ENCODE measurements at regions not wholly inside any gene's neighbourhood (a gene's known extent, or its start where the extent isn't known, plus 50 kb on each side); places are given as distances from the start of the nearest gene placed in this dataset.
"Not testable (repeated sequence)": the region's sequence is repeated elsewhere in the genome, so short reads cannot be mapped to it uniquely, and the experiment has no call there.

DNA sequence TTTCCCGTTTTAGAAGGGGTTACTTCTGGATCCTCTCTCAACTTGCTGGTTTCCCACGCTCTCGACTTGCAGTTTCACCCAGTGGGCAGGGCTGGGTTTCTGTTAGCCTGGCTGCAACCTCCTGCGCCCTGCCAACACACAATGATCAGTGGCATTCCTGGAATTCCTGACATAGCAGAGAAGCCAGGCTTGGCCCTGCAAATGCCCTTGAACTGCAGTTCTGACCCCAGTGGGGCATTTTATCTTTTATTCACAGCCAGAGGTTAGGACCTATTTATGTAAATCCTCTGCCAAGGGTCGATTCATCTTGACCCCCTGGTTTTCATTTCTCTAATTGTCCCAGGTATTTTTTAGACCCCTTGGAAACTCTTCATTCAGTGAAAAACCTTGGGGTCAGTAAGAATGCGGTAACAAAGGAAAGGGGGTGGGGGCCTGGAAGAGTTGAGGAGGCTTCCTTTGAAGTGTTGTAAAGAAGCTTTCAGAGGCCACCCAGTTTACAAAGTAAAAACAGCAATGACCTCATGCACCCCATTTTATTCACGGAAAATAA, 217.6 kb downstream of the ZNF674 start:
- no peaks in the 10 kb centered on the region for H3K9me3 ChIP-seq
- no peak overlapping the region for H3K4me3 ChIP-seq
- no peak for DNase-seq (ENCODE audit: extremely low spot score in 2 of 2)
- no peak overlapping the region for H3K27ac ChIP-seq
- TF ChIP-seq POLR2A (IDR thresholded peaks at IDR 0.05) (no peak), POLR2AphosphoS5 (IDR thresholded peaks at IDR 0.05; ENCODE audit: insufficient read depth in 1 of 2, low read depth in 1 of 2) (no peak)
- TF ChIP-seq, protein P1, sequence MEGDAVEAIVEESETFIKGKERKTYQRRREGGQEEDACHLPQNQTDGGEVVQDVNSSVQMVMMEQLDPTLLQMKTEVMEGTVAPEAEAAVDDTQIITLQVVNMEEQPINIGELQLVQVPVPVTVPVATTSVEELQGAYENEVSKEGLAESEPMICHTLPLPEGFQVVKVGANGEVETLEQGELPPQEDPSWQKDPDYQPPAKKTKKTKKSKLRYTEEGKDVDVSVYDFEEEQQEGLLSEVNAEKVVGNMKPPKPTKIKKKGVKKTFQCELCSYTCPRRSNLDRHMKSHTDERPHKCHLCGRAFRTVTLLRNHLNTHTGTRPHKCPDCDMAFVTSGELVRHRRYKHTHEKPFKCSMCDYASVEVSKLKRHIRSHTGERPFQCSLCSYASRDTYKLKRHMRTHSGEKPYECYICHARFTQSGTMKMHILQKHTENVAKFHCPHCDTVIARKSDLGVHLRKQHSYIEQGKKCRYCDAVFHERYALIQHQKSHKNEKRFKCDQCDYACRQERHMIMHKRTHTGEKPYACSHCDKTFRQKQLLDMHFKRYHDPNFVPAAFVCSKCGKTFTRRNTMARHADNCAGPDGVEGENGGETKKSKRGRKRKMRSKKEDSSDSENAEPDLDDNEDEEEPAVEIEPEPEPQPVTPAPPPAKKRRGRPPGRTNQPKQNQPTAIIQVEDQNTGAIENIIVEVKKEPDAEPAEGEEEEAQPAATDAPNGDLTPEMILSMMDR (IDR thresholded peaks at IDR 0.05), result no peak
- H3K27me3 ChIP-seq, result no peaks in the 10 kb centered on the region
- intact Hi-C loops (cut with DNase I), result no loop called here
- no peaks in the 10 kb centered on the region for H3K36me3 ChIP-seq
- no peaks in the 10 kb centered on the region for H3K4me1 ChIP-seq

DNA sequence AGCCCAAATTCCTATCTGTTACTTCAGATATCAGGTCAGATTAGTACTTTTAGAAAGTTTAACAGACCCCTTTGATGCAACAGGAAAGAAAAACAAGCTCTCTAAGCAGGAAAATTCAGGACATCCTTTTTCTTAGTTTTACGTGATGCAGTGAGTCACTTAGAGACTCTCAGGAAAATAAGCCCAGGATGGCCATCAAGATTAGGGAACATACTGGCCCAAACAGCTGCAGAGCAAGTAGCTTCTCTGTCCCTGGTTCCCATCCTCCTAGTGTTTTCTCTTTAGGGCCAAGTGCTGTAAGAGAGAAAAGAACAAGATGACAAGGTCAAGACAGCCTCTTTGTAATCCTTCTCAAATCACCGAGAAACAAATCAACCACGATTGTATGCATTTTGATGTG, 219.1 kb downstream of the ZNF674 start:
- Histone ChIP-seq H3K36me3 (no peaks in the 10 kb centered on the region), H3K4me1 (no peaks in the 10 kb centered on the region), H3K27me3 (no peaks in the 10 kb centered on the region), H3K27ac (no peak overlapping the region), H3K9me3 (no peaks in the 10 kb centered on the region), H3K4me3 (no peak overlapping the region)
- TF ChIP-seq POLR2A (IDR thresholded peaks at IDR 0.05), result no peak
- TF ChIP-seq, protein P1 (IDR thresholded peaks at IDR 0.05), result no peak
- TF ChIP-seq POLR2AphosphoS5 (IDR thresholded peaks at IDR 0.05; ENCODE audit: insufficient read depth in 1 of 2, low read depth in 1 of 2), result no peak
- no peak for DNase-seq (ENCODE audit: extremely low spot score in 2 of 2)
- intact Hi-C loops (cut with DNase I), result no loop called here

DNA sequence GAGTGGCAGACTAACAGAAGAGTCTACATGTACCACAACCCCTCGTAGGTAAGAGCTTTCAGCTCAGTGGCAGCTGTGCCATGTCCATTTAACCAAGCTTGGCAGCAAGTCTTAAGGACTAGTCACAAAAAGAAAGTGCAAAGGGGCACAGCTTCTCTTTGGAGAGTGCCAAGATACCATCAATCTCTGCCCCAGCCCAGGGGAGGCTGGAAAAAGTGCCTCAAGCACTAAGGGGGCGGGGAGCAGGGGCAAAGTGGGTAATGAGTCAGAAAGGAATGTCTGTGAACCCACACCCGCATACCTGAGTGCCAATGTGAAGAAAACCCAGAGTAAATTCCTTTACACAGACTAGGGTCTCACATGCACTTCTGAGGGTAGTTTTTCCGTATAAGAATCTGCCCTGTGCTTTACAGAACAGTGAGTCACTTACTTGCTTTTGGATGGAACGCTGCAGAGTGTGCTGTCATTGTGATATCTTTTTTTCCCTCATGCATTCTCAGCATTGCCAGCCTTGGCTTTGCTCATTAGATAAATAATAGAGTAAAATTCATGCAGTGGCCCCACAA, 219.8 kb downstream of the ZNF674 start:
- no peak for DNase-seq (ENCODE audit: extremely low spot score in 2 of 2)
- Histone ChIP-seq H3K4me3 (no peak overlapping the region), H3K27ac (no peak overlapping the region), H3K9me3 (no peaks in the 10 kb centered on the region), H3K4me1 (no peaks in the 10 kb centered on the region), H3K36me3 (no peaks in the 10 kb centered on the region), H3K27me3 (no peaks in the 10 kb centered on the region)
- intact Hi-C loops (cut with DNase I), result no loop called here
- TF ChIP-seq, protein P1 (IDR thresholded peaks at IDR 0.05), result no peak
- TF ChIP-seq POLR2A (IDR thresholded peaks at IDR 0.05) (no peak), POLR2AphosphoS5 (IDR thresholded peaks at IDR 0.05; ENCODE audit: insufficient read depth in 1 of 2, low read depth in 1 of 2) (no peak)

DNA sequence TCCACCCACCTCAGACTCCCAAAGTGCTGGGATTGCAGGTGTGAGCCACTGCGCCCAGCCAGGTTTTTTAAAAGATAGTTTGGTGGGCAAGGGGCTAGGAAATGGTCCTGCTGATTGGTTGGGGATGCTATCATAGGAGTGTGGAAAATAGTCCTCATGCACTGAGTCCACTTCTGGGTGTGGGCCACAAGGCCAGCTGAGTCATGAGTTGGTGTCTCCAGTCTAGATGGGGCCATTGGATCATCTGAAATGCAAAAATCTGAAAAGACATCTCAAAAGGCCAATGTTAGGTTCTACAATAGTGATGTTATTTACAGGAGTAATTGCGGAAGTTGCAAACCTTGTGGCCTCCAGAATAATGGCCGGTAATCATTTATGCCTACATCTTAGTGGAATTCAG, 221.1 kb downstream of the ZNF674 start:
- H3K4me3 ChIP-seq, result no peak overlapping the region
- intact Hi-C loops (cut with DNase I), result no loop called here
- H3K9me3 ChIP-seq, result no peaks in the 10 kb centered on the region
- H3K4me1 ChIP-seq, result no peaks in the 10 kb centered on the region
- H3K27me3 ChIP-seq, result no peaks in the 10 kb centered on the region
- no peak for DNase-seq (ENCODE audit: extremely low spot score in 2 of 2)
- TF ChIP-seq, protein P1 (IDR thresholded peaks at IDR 0.05), result no peak
- TF ChIP-seq POLR2A (IDR thresholded peaks at IDR 0.05) (no peak), POLR2AphosphoS5 (IDR thresholded peaks at IDR 0.05; ENCODE audit: insufficient read depth in 1 of 2, low read depth in 1 of 2) (no peak)
- H3K27ac ChIP-seq, result no peak overlapping the region
- no peaks in the 10 kb centered on the region for H3K36me3 ChIP-seq

DNA sequence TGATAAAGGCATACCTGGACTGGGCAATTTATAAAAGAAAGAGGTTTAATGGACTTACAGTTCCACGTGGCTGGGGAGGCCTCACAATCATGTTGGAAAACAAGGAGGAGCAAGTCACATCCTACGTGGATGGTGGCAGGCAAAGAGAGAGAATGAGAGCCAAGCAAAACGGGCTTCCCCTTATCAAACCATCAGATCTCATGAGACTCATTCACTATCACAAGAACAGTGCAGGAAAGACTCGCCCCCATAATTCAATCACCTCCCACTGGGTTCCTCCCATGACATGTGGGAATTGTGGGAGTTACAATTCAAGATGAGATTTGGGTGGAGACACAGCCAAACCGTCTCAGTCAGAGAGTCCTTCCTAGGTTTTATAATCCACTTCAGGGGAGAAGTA, 222.3 kb downstream of the ZNF674 start:
- intact Hi-C loops (cut with DNase I); H3K36me3 ChIP-seq; H3K27ac ChIP-seq; DNase-seq (ENCODE audit: extremely low spot score in 2 of 2); H3K4me3 ChIP-seq; H3K9me3 ChIP-seq; H3K27me3 ChIP-seq; H3K4me1 ChIP-seq: not testable (repeated sequence)
